Activated T-helper 1 cell treated with anti-CD3 and anti-CD28 coated beads, Interleukin-2, amount 50 U/mL, for 16 hours (primary cell): ENCODE measurements at regions not wholly inside any gene's neighbourhood (a gene's known extent, or its start where the extent isn't known, plus 50 kb on each side); places are given as distances from the start of the nearest gene placed in this dataset.

Source experiments
- DNase-seq, 2 donors: peaks; one replicate each; pipeline ENCODE4 v3.0.0-alpha.2; 2020; ENCODE audit warnings: low read depth in 1 of 2, low spot score in 1 of 2

GRCh38 chr2:145339646-145340045 lies 819.7 kb upstream of the ZEB2 start:
- no peak for DNase-seq

- no peak for DNase-seq
Observed at GRCh38 chr2:145332210-145332898, 812.4 kb upstream of the ZEB2 start.

GRCh38 chr2:145329971-145330370 lies 810.1 kb upstream of the ZEB2 start:
- no peak for DNase-seq

DNA sequence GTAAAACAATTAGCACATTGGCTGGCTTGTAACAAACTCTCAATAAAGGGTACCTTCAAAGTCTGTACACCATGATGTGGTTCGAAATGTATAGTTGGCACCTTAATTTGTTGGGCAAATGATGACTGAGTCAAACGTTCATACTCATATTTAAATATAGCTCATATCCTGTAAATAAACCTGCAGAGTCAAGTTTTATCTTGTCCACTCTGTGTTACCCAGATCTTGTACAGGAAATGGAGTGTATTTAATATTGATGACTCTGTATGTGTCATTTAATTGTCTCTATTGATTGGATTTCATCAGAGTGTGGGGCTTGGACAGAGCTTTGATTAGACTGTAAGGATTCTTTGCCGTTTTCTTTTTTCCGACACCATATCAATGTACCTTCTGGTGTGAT lies 805.6 kb upstream of the ZEB2 start:
- DNase-seq: no peak

- no peak for DNase-seq
Observed at GRCh38 chr2:145324748-145325147, 804.8 kb upstream of the ZEB2 start.

DNA sequence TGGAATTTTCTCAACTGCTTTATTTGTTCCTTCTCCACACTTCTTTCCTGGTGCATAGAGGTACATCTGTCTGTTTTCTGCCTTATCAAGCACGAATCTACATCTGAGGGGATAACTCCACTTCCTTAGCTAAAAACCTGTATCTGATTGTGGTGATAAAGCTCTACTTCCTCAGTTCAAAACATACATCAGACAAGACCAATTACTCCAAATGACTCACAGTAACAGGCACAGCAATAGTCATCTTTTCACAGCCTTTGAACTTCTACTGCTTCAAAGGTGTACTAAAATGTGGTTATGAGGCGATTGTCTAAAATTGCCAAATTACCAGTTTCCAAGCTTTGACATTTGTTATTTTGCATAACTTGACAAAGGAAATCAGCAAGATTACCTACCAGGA lies 803.6 kb upstream of the ZEB2 start:
- DNase-seq: no peak

DNA sequence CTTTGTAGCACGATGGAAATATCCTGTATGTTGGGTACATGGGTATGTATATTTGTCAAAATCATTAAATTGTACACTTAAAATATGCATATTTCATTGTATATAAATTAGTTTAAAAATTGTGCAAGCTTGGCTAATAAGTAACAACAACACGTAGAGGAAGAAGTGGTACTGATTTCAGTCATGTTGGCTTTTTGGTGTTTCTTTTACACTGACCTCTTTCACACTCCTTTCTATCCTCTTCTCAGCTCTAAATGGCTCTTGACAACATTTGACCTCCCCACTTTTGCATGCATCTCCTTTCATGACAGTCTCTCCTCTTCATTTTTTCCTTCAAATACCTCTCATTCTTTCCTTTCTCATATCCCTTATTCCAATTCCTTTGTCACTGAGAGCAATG lies 801.4 kb upstream of the ZEB2 start:
- no peak for DNase-seq

DNA sequence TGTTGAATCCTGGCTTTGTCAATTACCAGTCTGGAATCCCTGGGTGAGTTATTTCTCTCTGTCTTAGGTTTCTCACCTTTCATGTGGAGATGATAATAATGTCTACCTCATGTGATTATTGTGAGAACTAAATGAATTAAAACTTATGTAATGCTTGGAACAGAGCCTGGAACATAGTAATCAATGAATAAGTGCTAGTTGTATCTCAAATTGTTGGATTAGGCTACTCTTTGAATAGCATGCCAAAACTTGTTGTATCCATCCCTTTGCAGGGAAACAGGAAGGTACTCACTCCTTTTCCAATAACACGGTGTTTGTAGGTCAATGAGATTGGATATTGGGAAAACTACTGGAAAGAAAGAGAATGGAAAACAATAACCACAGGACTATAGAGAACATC lies 796.6 kb upstream of the ZEB2 start:
- no peak for DNase-seq

DNA sequence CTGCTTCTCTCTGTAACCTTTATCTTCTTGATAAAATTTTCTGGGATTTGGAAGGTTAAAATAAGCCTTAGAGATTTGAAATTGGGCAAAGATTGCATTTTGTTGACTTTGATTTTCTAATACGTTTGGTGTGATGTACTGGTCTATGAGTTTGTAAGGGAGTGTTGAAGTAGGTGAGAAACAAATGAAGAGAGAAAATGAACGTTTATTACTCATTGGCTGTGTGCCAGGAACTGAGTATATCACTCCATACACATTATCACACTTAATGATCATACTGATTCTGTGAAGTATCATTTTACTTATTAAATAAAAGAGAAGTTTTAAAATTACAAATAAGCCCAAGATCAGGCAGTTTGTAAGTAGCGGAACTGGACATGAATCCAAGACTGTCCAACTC lies 795.1 kb upstream of the ZEB2 start:
- DNase-seq: no peak

- DNase-seq: no peak
Observed at GRCh38 chr2:145314119-145314633, 794.3 kb upstream of the ZEB2 start.

- DNase-seq: no peak
Observed at GRCh38 chr2:145305889-145306288, 786.0 kb upstream of the ZEB2 start.

DNA sequence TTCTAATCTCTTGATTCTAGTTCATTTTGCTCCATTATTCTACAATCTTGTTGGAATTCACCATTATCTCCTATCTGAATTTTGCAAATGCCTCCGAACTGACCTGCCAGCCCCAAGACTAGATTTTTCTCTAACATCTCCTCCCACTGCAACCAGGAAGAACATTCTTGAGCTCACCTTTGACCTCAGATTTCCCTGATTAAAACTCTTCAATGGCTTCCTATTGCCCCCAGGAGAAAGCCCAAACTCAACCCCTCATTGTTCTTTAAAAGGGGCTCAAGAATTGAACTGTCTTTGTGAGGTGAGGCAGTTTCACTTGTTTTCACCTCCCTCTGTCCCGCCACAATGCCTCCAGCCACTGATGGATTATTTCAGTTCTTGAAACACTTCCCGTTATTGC lies 784.6 kb upstream of the ZEB2 start:
- no peak for DNase-seq

GRCh38 chr2:145303536-145303935 lies 783.6 kb upstream of the ZEB2 start:
- DNase-seq: no peak

GRCh38 chr2:145302886-145303285 lies 783.0 kb upstream of the ZEB2 start:
- no peak for DNase-seq

- no peak for DNase-seq
Observed at GRCh38 chr2:145302451-145302850, 782.5 kb upstream of the ZEB2 start.

DNA sequence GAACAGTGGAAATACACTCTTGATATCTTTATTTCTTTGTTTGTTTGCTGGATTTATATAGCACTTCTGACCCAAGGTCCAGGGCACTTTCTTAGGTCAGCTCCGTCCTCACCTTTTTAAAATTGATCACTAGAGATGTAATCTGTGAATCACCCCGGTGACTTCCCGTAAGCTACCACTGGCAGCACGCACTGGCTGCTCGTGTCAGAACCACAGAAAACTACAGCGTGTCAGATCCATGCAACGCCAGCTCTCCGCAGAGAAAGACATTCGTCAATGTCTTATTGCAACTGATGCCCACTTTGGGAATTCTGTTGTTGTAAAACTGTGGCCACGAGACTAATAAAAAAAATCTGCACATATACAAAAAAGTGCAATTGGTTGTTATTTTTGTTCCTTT lies 779.4 kb upstream of the ZEB2 start:
- DNase-seq: no peak

DNA sequence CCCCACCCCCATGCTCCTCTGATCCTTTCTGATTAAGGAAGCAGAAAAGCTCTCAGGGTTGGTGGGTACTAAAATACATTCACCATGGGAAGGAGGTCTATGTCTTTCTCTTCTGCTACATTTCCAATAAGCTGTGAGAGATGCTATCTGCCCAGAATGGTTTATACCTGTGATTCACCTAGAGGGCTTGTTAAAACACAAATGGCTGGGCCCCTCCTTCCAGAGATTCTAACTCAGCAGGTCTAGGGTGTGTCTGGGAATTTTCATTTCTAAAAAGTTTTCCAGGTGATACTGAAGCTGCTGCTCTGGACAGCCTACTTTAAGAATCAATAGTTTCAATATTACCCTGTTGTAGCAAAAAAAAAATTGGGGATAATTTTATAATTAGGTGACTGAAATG lies 772.2 kb upstream of the ZEB2 start:
- no peak for DNase-seq

GRCh38 chr2:145290986-145291385 lies 771.1 kb upstream of the ZEB2 start:
- no peak for DNase-seq

DNA sequence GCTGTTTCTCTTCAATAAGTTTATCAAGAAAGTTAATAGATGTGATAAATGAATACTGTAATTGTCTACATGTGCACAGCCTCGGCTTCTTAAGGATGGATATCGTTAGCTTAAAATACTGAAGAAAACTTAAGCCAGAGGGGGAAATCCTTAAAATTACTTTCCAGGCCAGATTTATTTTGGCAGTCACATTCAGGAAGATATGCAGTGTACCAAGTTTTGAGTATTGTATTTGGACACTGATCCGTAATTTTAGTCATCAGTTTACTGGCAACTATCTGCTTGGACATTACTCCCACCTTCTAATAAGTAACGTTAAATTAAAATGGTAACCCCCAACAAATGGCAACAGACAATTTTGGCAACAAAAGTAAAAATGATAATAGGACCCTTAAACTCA lies 770.0 kb upstream of the ZEB2 start:
- DNase-seq: no peak

- no peak for DNase-seq
Observed at GRCh38 chr2:145288650-145289496, 769.0 kb upstream of the ZEB2 start.

DNA sequence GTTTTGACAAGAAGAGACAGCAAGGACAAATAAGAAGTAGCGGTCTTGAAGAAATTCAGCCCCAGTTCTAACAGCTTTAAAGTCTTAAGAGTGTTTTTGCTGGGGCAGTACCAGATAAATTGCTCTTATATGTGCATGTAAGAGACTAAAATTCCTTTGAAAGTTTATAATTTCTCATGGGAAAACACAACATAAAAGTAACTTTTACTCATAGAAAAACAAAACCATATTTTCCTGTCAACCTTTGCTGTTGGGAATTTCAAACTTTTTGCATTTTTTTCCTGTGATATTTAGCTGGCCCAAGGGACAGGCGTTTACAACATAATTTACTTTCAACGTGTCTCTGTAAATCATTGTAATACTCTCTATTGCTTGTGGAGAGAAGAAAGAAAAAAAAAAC lies 767.8 kb upstream of the ZEB2 start:
- DNase-seq: no peak

DNA sequence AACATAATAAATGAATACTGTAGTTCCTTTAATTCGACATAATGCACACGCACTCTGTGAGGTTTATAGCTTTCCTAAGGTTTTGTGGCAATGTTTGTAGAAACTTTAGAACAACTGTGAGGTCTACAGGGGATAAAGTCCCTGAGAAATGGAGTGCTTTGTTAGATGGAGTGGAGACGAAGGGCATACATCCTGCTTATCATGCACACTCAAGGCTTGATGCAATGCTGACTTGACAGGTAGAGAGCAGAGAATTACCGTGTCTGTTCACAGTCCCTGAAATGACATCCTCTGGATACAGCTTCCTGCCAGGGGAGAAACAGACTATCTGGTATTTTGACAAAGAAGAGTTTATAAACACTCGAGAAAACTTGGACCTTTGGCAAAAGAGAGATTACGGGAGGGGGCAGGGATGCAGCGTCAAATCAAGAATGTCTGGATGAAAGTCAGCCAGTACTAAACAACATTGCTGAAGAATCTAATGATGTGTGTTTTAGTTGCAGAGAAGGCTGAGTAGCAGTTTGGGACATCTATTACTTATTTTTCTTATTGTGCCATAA lies 766.9 kb upstream of the ZEB2 start:
- no peak for DNase-seq
